GM13976 (cell line): ENCODE measurements at regions not wholly inside any gene's neighbourhood (a gene's known extent, or its start where the extent isn't known, plus 50 kb on each side); places are given as distances from the start of the nearest gene placed in this dataset.

Experiments
- DNase-seq: peaks from one replicate; pipeline ENCODE4 v3.0.0; 2012; ENCODE audit warnings: low spot score
- in situ Hi-C: fragments of 300-500 bp; cut with MboI; formaldehyde crosslinking; loops from one replicate; pipeline ENCODE4 v1.12.0; 2022; ENCODE audit warnings: low sequenced_read_pairs, mixed read lengths, inconsistent platforms; ENCODE audit not compliant: unreplicated experiment
- TF ChIP-seq, protein P1 (sequence below): IDR thresholded peaks from 2 replicates; pipeline ENCODE4 v1.5.1; 2012; ENCODE audit warnings: borderline replicate concordance, mild to moderate bottlenecking; ENCODE audit not compliant: insufficient read depth; ENCODE audit errors: extremely low read depth, missing control alignments, control extremely low read depth

DNA sequence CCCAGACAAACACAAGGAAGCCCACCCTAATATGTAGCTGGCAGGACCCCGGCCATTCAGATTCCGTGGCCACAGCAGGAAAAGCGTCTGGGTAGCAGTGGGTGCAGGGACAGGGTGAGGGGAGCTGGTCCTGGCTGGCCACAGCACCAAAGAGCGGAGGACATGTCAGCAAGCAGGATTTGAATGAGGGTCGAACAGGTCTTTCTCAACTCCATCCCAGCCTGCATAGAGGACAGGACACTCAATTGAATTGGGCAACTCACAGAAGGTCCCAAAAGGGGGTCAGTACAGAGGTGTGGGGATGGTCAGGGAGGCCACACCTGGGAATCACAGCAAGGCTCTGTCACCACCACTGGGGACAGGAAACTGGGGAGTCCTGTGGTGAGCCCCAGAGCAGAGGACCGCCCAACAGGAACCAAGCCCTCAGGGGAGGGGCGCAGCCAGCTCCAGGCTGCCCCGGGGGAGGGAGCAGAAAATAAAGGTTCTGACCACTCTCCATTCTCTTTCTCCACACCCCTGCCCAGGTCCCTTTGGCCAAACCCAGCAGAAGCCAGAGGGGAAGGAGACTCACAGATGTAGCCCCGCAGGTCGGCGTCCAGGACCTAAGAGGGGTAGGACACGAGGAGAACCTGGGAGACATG, 108.7 kb upstream of the PPP2R2D start:
- in situ Hi-C loops: loop anchor here (25.0 kb wide), 1 partner anchor 330 kb away; no protein-coding TSS in a partner anchor
- TF ChIP-seq, protein P1, sequence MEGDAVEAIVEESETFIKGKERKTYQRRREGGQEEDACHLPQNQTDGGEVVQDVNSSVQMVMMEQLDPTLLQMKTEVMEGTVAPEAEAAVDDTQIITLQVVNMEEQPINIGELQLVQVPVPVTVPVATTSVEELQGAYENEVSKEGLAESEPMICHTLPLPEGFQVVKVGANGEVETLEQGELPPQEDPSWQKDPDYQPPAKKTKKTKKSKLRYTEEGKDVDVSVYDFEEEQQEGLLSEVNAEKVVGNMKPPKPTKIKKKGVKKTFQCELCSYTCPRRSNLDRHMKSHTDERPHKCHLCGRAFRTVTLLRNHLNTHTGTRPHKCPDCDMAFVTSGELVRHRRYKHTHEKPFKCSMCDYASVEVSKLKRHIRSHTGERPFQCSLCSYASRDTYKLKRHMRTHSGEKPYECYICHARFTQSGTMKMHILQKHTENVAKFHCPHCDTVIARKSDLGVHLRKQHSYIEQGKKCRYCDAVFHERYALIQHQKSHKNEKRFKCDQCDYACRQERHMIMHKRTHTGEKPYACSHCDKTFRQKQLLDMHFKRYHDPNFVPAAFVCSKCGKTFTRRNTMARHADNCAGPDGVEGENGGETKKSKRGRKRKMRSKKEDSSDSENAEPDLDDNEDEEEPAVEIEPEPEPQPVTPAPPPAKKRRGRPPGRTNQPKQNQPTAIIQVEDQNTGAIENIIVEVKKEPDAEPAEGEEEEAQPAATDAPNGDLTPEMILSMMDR: no peak

DNA sequence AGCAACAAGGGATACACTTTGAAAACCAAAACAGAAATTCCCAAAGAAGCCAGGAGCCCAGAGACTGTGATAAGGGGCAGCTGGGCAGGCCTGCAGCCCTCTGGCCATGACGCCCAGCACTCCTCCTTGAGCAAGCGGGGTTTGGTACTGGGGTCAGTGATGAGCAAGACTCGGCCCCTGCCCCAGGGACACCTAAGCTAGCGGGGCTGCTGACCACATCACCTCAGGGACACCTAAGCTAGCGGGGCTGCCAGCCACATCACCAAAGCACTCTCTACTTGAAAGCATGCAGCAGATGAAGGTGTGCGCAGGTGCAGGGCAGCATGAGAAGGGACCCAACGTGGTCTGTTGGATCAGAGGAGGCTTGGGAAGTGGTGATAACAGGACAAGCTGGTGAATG, 108.0 kb upstream of the PPP2R2D start:
- TF ChIP-seq, protein P1: no peak
- in situ Hi-C loops: loop anchor here (25.0 kb wide), 1 partner anchor 331 kb away; no protein-coding TSS in a partner anchor
- DNase-seq: no peak

More for the DNA sequence above, 108.7 kb upstream of the PPP2R2D start:
- DNase-seq: no peak

DNA sequence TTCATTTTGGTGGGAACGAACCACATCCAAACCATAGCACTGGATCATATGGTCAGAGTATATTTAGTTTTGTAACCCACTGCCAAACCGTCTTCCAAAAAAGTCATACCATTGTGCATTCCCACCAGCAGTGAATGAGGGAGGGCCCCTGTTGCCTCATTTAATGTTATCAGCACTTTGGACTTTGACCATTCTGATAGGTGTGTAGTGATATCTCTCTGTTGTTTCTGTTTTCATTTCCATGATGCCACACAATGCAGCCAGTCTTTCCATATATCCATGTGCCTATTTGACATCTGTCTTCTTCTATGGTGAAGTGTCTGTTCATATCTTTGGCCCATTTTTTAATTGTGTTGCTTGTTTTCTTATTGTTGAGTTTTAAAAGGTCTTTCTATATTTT, 105.0 kb upstream of the PPP2R2D start:
- in situ Hi-C loops: loop anchor here (25.0 kb wide), 1 partner anchor 333 kb away; no protein-coding TSS in a partner anchor
- TF ChIP-seq, protein P1: no peak
- DNase-seq: no peak

DNA sequence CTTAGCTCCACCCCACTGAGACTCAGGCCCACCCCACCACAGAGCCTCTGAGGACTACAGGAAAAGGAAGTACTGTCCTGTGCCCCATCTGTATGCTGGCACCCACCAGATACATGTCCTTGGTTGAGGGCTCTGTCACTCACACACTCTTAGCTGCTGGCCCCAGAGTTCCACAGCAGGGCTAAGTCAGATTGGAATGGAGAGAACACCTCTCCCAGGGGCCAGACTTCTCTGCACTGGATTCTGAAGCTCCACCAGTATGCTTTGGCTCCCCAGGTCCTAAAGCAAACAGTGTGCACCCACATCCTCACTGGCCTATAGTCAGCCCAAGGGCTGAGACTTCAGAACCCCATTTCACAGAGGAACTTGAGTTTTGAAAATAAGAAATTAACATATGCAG, 103.2 kb upstream of the PPP2R2D start:
- in situ Hi-C loops: loop anchor here (25.0 kb wide), 1 partner anchor 335 kb away; no protein-coding TSS in a partner anchor
- no peak for DNase-seq
- TF ChIP-seq, protein P1: no peak

DNA sequence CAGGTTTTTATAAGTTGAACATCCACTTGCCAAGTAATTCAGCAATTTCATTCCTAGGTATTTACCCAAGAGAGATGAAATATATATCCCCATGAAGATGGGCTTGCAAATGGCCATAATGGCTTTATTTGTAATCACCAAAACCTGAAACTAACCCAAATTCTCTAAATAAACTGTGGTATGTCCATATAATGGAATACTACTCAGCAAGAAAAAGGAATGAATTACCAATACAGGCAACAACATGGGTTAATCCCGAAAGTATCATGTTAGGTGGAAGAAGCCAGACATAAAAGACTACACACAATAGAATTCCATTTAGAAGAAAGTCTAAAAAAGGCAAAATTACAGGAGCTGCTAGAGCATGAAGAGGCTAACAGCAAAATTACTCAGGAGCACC, 101.4 kb upstream of the PPP2R2D start:
- in situ Hi-C loops: loop anchor here (25.0 kb wide), 1 partner anchor 337 kb away; no protein-coding TSS in a partner anchor
- DNase-seq: no peak
- TF ChIP-seq, protein P1: no peak

DNA sequence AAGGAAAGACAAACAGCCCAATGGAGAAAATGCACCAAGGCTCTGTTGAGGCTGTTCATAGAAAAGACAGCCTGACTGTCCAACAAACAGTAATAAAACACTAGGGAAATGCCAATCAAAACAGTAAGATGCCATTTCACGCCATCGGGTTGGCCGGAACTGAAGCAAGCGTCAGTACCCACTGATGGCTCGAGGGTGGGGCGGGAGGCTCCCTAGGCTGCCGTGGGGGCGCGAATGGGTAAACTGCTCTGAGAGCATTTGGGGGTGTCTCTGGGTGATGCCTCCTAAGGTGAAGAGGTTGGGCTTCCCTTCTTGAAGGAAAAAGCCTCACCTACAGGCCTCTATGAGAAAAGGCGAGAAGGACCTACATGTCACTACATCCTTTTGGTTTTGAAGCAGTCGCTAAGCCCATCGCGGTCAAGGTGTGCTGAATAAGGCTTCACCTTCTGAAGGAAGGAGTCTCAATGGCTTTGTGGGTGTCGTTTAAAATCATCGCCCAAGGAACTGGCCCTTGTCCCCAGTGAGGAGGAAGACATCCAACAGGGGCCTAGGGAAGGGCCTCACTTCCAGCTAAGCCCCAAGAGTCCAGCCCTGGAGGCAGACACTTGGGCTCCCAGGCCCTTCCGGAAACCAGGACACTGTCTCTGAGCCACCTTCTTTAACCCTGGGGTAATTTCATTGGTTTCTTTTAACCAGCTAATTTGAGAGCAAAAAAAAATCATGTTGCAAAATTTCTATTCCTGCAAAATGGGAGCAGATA, 98.5 kb upstream of the PPP2R2D start:
- TF ChIP-seq, protein P1: no peak
- in situ Hi-C loops: no loop called here

More for the DNA sequence above, 98.5 kb upstream of the PPP2R2D start:
- DNase-seq: no peak
